Glutamatergic neuron (in vitro differentiated cells): ENCODE measurements at regions not wholly inside any gene's neighbourhood (a gene's known extent, or its start where the extent isn't known, plus 50 kb on each side); places are given as distances from the start of the nearest gene placed in this dataset.

Experiments
- DNase-seq: peaks from one replicate; pipeline ENCODE4 v3.0.0; 2022
- H3K27ac Mint-ChIP-seq: one replicate; pipeline ENCODE4 v1.8.0; 2020; ENCODE audit warnings: mild to moderate bottlenecking, mixed read lengths, inconsistent platforms; ENCODE audit not compliant: unreplicated experiment
- H3K27me3 Mint-ChIP-seq: one replicate; pipeline ENCODE4 v1.8.0; 2020; ENCODE audit warnings: mild to moderate bottlenecking, moderate library complexity, mixed read lengths, inconsistent platforms; ENCODE audit not compliant: unreplicated experiment
- H3K36me3 Mint-ChIP-seq: one replicate; pipeline ENCODE4 v1.8.0; 2020; ENCODE audit warnings: mild to moderate bottlenecking, mixed read lengths, inconsistent platforms; ENCODE audit not compliant: unreplicated experiment
- H3K4me1 Mint-ChIP-seq: one replicate; pipeline ENCODE4 v1.8.0; 2020; ENCODE audit warnings: mild to moderate bottlenecking, low read depth, mixed read lengths, inconsistent platforms; ENCODE audit not compliant: unreplicated experiment
- H3K4me3 Mint-ChIP-seq: one replicate; pipeline ENCODE4 v1.8.0; 2020; ENCODE audit warnings: mild to moderate bottlenecking, mixed read lengths, inconsistent platforms; ENCODE audit not compliant: unreplicated experiment
- H3K9me3 Mint-ChIP-seq: one replicate; pipeline ENCODE4 v1.8.0; 2020; ENCODE audit warnings: mild to moderate bottlenecking, moderate library complexity, mixed read lengths, inconsistent platforms; ENCODE audit not compliant: unreplicated experiment
- TF ChIP-seq, protein P1 (sequence below): fragments of 200-600 bp; sonication (generic); IDR thresholded peaks from one replicate; pipeline ENCODE4 v1.5.0; 2021; ENCODE audit not compliant: partially characterized antibody, unreplicated experiment

DNA sequence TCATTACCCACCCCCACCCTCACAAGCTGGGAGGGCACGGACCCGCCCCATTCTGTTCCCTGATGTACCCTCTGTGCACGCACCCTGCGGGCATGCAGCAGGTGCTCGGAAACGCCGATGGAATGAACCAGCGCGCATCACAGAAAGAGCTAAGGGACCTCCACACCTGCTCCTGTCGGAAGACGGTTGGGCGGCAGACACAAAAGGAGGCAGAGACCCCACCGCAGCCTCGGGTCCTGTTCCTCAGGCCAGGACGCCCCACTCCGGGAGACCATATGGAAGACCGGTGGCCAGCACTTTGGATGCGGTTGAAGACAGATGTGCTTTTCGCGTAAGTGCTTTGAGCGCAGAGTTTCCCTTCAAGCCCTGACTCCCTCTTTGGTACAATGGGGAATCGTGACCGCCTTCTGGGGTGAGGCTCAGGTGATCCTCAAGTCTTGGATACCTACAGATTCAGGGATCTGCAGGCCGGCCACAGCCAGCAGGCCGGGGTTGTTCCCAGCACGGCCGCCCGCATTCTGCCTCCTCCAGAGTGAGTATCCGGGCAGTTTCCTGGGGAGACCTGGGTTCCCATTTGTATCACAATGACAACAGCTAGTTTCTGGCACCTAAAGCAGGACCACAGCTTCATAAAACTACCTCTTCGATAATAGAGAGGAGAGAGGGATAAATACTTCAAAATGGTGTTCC lies 123.1 kb downstream of the FOXL1 start:
- H3K27me3 Mint-ChIP-seq = no peaks in the 10 kb centered on the region
- no peak overlapping the region for H3K27ac Mint-ChIP-seq
- DNase-seq = no peak
- peaks cover 10% of the 10 kb centered on the region for H3K36me3 Mint-ChIP-seq
- H3K4me3 Mint-ChIP-seq = no peak overlapping the region
- H3K4me1 Mint-ChIP-seq = no peaks in the 10 kb centered on the region
- TF ChIP-seq, protein P1, sequence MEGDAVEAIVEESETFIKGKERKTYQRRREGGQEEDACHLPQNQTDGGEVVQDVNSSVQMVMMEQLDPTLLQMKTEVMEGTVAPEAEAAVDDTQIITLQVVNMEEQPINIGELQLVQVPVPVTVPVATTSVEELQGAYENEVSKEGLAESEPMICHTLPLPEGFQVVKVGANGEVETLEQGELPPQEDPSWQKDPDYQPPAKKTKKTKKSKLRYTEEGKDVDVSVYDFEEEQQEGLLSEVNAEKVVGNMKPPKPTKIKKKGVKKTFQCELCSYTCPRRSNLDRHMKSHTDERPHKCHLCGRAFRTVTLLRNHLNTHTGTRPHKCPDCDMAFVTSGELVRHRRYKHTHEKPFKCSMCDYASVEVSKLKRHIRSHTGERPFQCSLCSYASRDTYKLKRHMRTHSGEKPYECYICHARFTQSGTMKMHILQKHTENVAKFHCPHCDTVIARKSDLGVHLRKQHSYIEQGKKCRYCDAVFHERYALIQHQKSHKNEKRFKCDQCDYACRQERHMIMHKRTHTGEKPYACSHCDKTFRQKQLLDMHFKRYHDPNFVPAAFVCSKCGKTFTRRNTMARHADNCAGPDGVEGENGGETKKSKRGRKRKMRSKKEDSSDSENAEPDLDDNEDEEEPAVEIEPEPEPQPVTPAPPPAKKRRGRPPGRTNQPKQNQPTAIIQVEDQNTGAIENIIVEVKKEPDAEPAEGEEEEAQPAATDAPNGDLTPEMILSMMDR = no peak
- peaks cover 4% of the 10 kb centered on the region for H3K9me3 Mint-ChIP-seq

DNA sequence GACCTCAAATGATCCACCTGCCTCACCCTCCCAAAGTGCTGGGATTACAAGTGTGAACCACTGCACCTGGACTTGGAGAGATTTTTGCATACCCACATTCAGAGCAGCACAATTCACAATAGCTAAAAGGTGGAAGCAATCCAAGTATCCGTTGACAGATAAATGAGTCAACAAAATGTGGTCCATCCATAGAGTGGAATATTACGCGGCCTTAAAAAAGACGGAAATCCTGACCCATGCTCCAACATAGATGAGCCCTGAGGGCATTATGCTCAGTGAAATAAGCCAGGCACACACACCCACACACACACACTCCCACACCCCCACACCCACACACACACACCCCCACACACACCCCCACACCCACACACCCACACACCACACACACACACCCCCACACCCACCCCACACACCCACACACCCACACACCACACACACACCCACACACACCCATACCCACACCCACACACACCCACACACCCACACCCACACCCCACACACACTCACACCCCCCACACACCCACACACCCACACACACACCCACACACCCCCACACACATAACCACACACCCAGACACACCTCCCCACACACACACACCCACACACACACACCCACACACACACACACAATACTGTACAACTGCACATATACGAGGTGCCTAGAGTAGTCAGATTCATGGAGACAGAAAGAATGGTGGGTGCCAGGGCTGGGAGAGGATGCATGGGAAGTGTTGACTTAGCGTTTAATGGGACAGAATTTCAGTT lies 124.7 kb downstream of the FOXL1 start:
- Mint-ChIP-seq H3K4me3 (no peak overlapping the region), H3K36me3 (peaks cover 10% of the 10 kb centered on the region), H3K27me3 (no peaks in the 10 kb centered on the region), H3K27ac (no peak overlapping the region), H3K4me1 (no peaks in the 10 kb centered on the region), H3K9me3 (peaks cover 4% of the 10 kb centered on the region)
- TF ChIP-seq, protein P1 = no peak
- DNase-seq = no peak

DNA sequence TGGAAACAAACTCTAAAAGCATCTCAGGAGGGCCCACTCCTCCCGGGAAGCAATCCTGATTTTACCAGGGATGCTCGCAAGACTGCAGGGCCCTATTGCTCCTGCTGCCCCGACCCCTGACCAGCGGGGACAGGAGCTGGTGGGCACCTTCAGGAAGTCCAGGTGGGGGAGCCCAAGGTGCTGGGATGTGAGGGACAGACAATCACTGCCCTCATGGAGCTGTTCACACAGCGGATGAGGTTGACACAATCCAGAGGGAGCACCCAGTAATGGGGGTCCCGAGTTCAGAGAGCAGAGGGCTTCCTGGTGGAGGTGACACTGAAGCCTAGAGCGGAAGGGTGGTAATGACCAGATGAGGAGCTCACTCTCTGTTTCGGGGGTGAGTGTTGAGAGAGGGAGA lies 126.2 kb downstream of the FOXL1 start:
- no peak overlapping the region for H3K27ac Mint-ChIP-seq
- H3K36me3 Mint-ChIP-seq = peaks cover 16% of the 10 kb centered on the region
- H3K4me1 Mint-ChIP-seq = no peaks in the 10 kb centered on the region
- TF ChIP-seq, protein P1 = no peak
- DNase-seq = no peak
- H3K27me3 Mint-ChIP-seq = no peaks in the 10 kb centered on the region
- peaks cover 4% of the 10 kb centered on the region for H3K9me3 Mint-ChIP-seq
- no peak overlapping the region for H3K4me3 Mint-ChIP-seq

DNA sequence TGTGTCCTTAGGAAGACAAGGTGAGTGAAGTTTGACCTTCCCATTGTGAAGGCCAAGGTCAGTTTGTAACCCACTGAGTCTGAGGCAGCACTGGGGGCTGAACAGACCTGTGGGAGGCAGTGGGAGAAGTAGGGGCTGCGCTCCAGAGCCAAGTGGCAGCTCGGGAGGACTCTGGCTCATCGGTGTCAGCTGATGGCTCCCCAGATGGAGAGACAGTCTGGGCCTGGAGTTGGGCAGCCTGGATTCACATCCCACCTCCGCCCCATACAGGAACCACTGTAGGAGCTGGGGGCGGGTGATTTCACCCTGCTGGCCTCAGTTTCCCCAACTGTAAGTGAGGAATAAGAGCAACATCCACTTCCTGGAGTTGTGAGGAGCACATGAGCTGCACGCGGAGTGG lies 128.4 kb downstream of the FOXL1 start:
- Mint-ChIP-seq H3K27me3 (no peaks in the 10 kb centered on the region), H3K9me3 (peaks cover 6% of the 10 kb centered on the region), H3K4me1 (no peaks in the 10 kb centered on the region), H3K36me3 (peaks cover 15% of the 10 kb centered on the region), H3K4me3 (no peak overlapping the region), H3K27ac (no peak overlapping the region)
- DNase-seq = no peak
- TF ChIP-seq, protein P1 = no peak

DNA sequence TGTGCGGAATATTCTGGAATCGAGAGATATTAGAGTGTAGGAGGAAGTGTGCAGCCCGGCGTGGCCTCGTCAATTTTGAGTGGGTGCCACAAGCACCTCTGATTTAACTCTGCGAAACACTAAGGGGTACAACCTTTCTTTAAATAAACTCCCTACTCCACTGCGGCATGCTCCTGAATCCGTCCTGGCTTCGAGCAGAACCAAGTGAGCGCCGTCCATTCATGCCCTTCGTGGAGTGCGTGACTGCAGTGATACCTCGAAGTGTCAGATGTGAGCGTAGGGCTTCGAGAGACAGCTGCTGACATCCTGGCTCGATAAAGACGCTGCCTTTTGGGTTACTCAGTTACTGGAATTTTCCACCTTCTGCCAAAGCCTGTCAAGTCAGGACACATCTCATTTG lies 128.8 kb downstream of the FOXL1 start:
- H3K4me3 Mint-ChIP-seq = no peak overlapping the region

More for the DNA sequence above, 128.8 kb downstream of the FOXL1 start:
- no peaks in the 10 kb centered on the region for H3K4me1 Mint-ChIP-seq
- H3K27me3 Mint-ChIP-seq = no peaks in the 10 kb centered on the region
- TF ChIP-seq, protein P1 = no peak
- H3K36me3 Mint-ChIP-seq = peaks cover 15% of the 10 kb centered on the region
- no peak for DNase-seq
- H3K9me3 Mint-ChIP-seq = peaks cover 6% of the 10 kb centered on the region
- no peak overlapping the region for H3K27ac Mint-ChIP-seq
